ENCODE measurements at regions not wholly inside any gene's neighbourhood (a gene's known extent, or its start where the extent isn't known, plus 50 kb on each side); places are given as distances from the start of the nearest gene placed in this dataset.

DNA sequence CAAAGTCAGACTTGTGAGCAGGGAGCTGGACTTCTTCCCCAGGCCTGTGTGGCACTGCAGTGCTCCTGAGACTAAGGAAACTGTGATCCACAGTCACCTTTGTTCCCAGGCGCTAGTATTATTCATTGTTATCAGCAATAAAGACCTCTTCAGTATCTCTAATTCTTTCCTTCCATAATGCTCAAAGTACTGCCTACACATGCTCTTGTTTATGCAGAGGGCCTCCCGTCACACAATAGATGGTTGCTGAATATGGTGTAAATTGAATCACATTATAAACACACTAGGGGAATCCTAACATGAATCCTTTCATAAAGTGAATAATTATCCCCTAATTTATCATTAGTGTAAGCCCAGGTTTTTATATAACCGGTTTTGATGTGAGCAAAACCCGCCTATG lies 493.3 kb downstream of the BUD13 start:
- TF ChIP-seq, protein P1, sequence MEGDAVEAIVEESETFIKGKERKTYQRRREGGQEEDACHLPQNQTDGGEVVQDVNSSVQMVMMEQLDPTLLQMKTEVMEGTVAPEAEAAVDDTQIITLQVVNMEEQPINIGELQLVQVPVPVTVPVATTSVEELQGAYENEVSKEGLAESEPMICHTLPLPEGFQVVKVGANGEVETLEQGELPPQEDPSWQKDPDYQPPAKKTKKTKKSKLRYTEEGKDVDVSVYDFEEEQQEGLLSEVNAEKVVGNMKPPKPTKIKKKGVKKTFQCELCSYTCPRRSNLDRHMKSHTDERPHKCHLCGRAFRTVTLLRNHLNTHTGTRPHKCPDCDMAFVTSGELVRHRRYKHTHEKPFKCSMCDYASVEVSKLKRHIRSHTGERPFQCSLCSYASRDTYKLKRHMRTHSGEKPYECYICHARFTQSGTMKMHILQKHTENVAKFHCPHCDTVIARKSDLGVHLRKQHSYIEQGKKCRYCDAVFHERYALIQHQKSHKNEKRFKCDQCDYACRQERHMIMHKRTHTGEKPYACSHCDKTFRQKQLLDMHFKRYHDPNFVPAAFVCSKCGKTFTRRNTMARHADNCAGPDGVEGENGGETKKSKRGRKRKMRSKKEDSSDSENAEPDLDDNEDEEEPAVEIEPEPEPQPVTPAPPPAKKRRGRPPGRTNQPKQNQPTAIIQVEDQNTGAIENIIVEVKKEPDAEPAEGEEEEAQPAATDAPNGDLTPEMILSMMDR (IDR thresholded peaks at IDR 0.05; ENCODE audit: borderline replicate concordance, insufficient read depth, low read depth, low read length), result no peak
- no peak overlapping the region for H3K4me3 ChIP-seq (ENCODE audit: low read depth, low read length)

DNA sequence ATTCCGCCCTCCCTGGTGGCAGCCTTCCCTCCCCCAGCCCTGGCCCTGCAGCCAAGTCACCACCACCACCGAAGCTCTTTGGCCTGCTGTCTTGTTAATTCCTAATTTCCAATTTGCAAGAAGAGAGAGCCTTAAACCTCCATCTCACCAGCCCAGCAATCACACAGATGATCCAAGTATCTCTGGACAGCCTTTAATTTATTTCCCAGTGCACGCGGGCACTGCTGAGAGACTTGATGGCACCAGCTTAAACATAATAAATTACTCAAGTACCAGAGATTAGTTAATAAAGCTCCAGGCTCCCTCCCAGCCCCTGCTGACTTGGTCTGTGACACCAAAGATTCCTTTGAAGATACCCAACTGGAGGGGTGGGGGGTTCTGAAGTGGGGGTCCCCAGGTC lies 494.7 kb downstream of the BUD13 start:
- TF ChIP-seq, protein P1 (IDR thresholded peaks at IDR 0.05; ENCODE audit: borderline replicate concordance, insufficient read depth, low read depth, low read length), result no peak
- no peak overlapping the region for H3K4me3 ChIP-seq (ENCODE audit: low read depth, low read length)

DNA sequence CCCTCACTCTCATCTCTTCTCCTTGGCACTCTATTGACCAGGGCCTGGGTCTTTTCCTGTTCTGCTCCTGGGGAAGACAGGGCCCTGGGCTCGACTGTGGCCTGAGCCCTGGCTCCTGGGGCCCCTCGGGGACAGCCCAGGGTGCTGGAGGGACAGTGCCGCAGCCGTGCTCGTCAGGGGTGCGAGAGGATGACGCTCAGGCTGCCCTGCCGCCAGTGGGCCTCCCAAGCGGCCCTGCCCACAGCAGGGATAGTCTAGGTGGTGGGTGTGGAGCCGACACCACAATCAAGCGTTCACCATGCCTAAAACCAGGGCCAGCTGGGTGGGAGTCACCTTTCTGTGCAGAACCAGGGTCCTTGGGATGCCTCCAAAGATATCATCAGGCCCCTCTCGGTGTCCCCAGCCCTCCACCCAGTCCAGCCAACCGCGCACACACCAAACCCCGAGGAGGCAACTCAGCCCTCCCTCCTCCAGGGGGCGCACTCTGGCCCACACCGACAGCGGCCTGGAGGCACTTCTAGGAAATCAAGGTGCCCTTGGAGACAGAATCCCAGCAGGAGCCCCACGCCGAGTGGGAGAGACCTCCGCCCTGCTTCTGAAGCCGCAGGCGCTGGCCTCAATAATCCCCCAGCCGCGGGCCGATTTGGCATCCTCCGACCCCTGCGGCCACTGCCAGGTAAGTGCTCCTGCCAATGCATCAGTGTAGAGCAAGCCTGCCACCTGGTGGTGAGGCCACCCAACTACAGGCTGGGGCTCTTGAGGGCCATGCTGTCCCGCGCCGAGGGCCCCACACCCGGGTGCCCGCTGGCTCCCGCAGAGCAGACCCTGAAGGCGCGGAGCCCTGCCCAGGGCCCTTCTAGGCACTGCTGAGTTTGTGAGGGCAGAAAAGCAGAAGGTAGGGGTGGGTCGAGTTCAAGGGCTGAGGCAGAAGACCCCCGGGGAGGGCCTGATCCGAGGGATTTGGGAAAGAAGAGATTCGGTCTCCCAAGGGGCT lies 496.4 kb downstream of the BUD13 start:
- peak overlapping the region; percentile 39 for H3K4me3 ChIP-seq (ENCODE audit: low read depth, low read length)
- TF ChIP-seq, protein P1 (IDR thresholded peaks at IDR 0.05; ENCODE audit: borderline replicate concordance, insufficient read depth, low read depth, low read length), result peak; percentile 90

DNA sequence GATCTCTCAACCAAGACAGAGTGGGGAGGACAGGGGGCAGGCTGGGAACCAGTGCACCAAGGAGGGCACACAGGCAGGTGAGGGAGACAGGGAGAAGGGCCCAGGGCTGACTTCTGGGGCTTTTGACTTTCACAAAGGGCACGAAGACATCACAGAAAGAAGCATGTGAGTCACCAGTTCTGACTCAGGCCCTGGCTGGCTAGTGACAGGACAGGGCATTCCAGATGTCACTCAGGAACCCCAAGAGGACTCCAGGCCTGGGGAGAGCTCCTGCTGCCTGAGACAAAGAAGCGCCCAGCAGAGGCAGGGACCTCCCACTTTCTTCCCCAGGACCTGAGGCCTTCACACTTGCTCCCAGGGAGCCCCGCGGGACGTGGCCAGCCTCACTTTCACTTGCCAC lies 497.2 kb downstream of the BUD13 start:
- H3K4me3 ChIP-seq (ENCODE audit: low read depth, low read length), result no peak overlapping the region
- TF ChIP-seq, protein P1 (IDR thresholded peaks at IDR 0.05; ENCODE audit: borderline replicate concordance, insufficient read depth, low read depth, low read length), result no peak

DNA sequence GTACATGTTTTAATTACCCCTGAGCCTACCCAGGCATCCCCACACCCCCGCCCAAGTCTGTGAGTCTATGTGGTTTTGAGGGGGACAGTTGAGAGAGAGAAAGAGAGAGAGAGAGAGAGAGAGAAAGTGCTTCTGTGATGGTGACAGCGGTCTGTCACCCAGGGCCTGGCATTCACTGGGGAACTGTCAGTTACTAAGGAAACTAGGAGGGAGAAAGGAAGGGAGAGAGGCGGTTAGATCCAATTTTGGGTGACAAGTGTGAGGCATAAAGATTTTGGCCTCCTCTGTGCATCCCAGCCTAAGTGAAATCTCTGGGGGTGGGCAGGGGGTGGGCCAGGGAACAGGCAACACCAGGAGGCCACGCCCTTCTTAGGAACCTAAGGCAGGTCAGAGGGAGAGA lies 498.3 kb downstream of the BUD13 start:
- TF ChIP-seq, protein P1 (IDR thresholded peaks at IDR 0.05; ENCODE audit: borderline replicate concordance, insufficient read depth, low read depth, low read length), result no peak
- H3K4me3 ChIP-seq (ENCODE audit: low read depth, low read length), result no peak overlapping the region

DNA sequence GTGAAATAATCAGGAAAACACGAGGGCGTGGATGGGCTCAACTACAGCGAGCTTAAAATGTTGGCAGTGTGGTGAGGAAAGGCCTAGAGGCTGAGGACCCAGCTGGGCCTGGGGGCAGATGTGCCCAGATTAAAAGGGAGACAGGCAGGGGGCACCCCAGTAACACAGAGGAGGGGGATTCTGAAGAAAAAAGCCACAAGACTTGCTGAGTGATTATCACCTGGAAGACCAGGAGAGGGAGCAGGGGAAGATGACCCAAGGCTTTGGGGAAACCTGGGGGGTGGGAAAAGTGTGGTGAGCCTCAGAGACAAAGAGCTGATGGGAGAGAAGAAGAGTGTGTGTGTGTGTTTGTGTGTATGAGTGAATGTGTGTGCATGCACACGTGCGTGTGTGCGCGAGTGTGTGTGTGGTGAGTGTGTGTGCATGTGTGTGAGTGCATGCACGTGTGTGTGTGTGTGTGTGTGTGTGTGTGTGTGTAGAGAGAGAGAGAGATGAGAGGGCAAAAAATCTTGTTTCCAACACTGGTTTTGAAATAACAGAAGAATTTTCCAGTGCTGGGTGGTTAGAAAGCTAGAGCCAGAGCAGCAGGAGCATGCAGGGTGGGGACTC lies 500.5 kb downstream of the BUD13 start:
- TF ChIP-seq, protein P1 (IDR thresholded peaks at IDR 0.05; ENCODE audit: borderline replicate concordance, insufficient read depth, low read depth, low read length), result no peak

More for the DNA sequence above, 500.5 kb downstream of the BUD13 start:
- no peak overlapping the region for H3K4me3 ChIP-seq (ENCODE audit: low read depth, low read length)

Data from GM12875 (cell line).